Fibroblast of the aortic adventitia (primary cell): ENCODE measurements at regions not wholly inside any gene's neighbourhood (a gene's known extent, or its start where the extent isn't known, plus 50 kb on each side); places are given as distances from the start of the nearest gene placed in this dataset.
A peak's percentile ranks its signal among the peaks of the same experiment; 100 is the strongest.

Experiments
- DNase-seq: peaks from one replicate; pipeline ENCODE4 v3.0.0-alpha.2; 2010; ENCODE audit warnings: low read depth
- H3K4me3 ChIP-seq: 2 replicates; pipeline ENCODE4 v1.5.1; 2011; ENCODE audit warnings: low read depth, mild to moderate bottlenecking, control low read depth, low read length, moderate library complexity
- CTCF ChIP-seq: IDR thresholded peaks from 2 replicates; pipeline ENCODE4 v1.5.1; 2011; ENCODE audit warnings: mild to moderate bottlenecking, low read length, control low read depth, inconsistent platforms; ENCODE audit not compliant: insufficient read depth

- no peak overlapping the region for H3K4me3 ChIP-seq
- peak; percentile 43 for DNase-seq
- TF ChIP-seq CTCF: no peak
Observed at GRCh38 chr1:98382986-98383740, 278.4 kb upstream of the SNX7 start.

DNA sequence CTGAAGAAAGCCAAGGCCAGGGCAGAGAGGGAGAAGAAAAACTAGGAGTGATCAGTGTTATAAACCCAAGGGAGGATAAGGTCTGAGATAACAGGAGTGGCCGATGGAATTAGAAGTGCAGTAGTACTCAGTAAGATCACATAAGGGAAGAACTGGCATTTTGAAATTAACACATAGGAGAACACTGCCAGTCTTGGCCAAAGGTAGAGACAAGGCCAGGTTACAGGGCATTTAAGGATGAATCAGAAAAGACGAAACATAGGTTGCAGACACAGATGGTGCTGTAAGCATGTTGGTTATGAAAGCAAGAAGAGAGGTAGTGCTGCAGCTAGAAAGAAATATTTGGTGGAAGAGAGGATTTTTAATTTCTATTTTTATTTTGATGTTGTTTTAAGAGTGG lies 278.9 kb upstream of the SNX7 start:
- no peak for DNase-seq
- TF ChIP-seq CTCF: no peak
- no peak overlapping the region for H3K4me3 ChIP-seq

DNA sequence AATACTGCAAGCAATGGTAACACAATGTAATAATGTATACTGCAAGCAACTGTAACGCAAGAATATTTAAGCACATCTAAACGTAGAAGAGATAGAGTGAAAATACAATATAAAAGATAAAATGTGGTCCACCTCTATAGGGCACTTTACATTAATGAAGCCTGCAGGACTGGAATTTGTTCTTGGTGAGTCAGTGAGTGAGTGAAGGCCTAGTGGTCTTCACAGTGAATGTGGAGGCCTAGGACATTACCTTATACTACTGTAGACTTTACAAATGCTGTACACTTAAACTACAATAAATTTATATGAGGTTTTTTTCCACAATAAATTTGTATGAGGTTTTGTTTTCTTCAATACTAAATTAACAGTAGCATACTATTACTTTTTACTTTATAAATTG lies 287.4 kb upstream of the SNX7 start:
- H3K4me3 ChIP-seq: no peak overlapping the region
- no peak for DNase-seq
- TF ChIP-seq CTCF: no peak

- no peak overlapping the region for H3K4me3 ChIP-seq
- no peak for TF ChIP-seq CTCF
- DNase-seq: no peak
Observed at GRCh38 chr1:98373056-98373455, 288.5 kb upstream of the SNX7 start.

DNA sequence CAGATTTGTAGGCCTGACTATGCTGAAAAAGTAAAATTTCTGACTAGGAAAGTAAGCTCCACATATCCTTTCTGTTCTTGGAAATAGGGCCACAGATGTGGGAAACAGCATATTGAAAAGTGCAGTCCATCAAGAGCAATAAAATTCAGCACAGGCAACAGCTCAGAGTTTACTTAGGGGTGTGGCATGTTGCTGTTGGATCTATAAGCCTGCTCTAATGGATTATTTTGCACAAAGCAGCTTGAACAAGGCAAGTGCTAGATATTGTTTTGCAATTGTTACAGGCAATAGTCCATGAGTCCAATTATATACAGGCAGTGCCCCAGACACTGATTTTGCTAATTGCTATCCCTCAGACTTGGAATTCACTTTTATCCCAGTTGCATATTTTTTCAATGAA lies 289.8 kb upstream of the SNX7 start:
- DNase-seq: no peak
- no peak for TF ChIP-seq CTCF
- H3K4me3 ChIP-seq: no peak overlapping the region

DNA sequence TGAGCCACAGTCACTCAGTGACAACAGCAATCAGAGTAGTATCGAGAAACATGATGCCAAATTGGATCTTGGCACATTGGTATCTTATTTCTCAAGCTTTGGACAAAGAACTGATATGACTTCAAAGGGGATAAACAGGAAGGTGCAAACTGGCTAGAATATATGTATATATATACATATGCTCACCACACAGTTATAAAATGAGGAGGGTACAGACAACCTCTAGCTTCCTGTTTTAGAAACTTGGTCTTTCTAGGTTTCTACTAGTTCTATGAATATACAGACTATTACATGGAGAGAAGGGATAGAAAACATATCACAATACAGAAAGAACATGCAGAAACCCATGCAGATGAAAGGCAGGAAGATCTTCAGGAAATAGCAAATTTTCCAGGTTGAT lies 292.1 kb upstream of the SNX7 start:
- no peak for TF ChIP-seq CTCF
- no peak overlapping the region for H3K4me3 ChIP-seq
- DNase-seq: no peak

GRCh38 chr1:98368995-98369394 lies 292.5 kb upstream of the SNX7 start:
- TF ChIP-seq CTCF: no peak
- H3K4me3 ChIP-seq: no peak overlapping the region
- no peak for DNase-seq
